Upper lobe of right lung (tissue), 1 donor: ENCODE measurements at regions not wholly inside any gene's neighbourhood (a gene's known extent, or its start where the extent isn't known, plus 50 kb on each side); places are given as distances from the start of the nearest gene placed in this dataset.

ENCODE experiments used
- ATAC-seq: fragments of 200-7000 bp; cut with Tn5 transposase; one replicate; pipeline ENCODE4 v1.9.1; 2020; ENCODE audit warnings: mild to moderate bottlenecking, moderate library complexity
- DNase-seq: peaks from one replicate; pipeline ENCODE4 v3.0.0-alpha.2; 2020
- H3K27ac ChIP-seq: fragments of 200-600 bp; one replicate; pipeline ENCODE4 v1.8.0; 2022
- H3K27me3 ChIP-seq: fragments of 200-600 bp; one replicate; pipeline ENCODE4 v1.8.0; 2022; ENCODE audit warnings: mild to moderate bottlenecking
- H3K36me3 ChIP-seq: fragments of 200-600 bp; one replicate; pipeline ENCODE4 v1.8.0; 2022
- H3K4me1 ChIP-seq: fragments of 200-600 bp; one replicate; pipeline ENCODE4 v1.8.0; 2022
- H3K4me3 ChIP-seq: fragments of 200-600 bp; one replicate; pipeline ENCODE4 v1.8.0; 2022; ENCODE audit warnings: mild to moderate bottlenecking
- H3K9me3 ChIP-seq: fragments of 200-600 bp; one replicate; pipeline ENCODE4 v1.8.0; 2022
- intact Hi-C: fragments of 100-400 bp; cut with DNase I; formaldehyde crosslinking; loops from one replicate; pipeline ENCODE4 v1.11.0; 2022
- TF ChIP-seq, protein P1 (sequence below): fragments of 200-600 bp; IDR thresholded peaks from one replicate; pipeline ENCODE4 v1.8.0; 2022; ENCODE audit warnings: antibody characterized with exemption
- donor health status: DM: no; HTN: yes; CAD: no; lungs with severe emphysema.

DNA sequence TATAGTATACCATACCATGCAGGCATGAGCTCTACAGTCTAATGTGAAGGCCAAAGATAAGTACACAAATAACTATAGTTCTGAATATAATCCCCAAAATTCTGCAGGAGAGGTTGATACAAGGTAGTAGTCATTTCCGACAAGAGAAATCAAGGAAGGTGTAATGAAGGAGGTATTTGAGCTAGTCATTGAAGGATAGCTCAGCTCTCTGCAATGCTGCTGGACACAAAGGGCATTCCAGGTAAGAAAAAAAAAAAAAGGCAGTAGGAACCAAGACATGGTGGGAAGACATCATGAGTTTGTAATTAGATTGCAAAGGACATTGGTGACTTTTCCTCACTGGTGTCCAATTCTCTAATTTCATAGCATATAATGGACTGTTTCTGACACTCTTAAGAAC lies 285.3 kb downstream of the AHR start:
- no peak overlapping the region for H3K27ac ChIP-seq
- H3K9me3 ChIP-seq: no peaks in the 10 kb centered on the region
- no peak overlapping the region for H3K4me3 ChIP-seq
- TF ChIP-seq, protein P1, sequence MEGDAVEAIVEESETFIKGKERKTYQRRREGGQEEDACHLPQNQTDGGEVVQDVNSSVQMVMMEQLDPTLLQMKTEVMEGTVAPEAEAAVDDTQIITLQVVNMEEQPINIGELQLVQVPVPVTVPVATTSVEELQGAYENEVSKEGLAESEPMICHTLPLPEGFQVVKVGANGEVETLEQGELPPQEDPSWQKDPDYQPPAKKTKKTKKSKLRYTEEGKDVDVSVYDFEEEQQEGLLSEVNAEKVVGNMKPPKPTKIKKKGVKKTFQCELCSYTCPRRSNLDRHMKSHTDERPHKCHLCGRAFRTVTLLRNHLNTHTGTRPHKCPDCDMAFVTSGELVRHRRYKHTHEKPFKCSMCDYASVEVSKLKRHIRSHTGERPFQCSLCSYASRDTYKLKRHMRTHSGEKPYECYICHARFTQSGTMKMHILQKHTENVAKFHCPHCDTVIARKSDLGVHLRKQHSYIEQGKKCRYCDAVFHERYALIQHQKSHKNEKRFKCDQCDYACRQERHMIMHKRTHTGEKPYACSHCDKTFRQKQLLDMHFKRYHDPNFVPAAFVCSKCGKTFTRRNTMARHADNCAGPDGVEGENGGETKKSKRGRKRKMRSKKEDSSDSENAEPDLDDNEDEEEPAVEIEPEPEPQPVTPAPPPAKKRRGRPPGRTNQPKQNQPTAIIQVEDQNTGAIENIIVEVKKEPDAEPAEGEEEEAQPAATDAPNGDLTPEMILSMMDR: no peak
- no peak for ATAC-seq
- H3K4me1 ChIP-seq: no peaks in the 10 kb centered on the region
- intact Hi-C loops: no loop called here
- H3K36me3 ChIP-seq: no peaks in the 10 kb centered on the region
- H3K27me3 ChIP-seq: no peaks in the 10 kb centered on the region
- no peak for DNase-seq

DNA sequence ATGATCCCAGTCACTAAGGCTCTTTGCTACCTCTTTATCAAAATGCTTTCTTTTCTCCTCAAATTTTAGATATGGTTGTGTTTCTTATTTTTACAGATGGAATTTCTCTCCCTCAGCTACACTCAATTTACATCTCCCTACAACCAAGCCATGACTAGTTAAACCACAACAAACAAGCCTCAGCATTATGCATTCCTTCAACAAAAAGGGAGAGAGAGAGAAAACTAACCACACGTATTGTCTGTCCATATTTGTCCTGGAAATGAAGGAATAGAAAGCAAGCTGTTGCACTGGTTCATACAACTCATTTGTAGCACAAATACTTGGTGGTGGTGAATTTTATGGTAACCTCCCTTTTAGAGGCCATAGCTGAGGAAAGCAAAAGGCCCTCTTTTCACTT lies 286.4 kb downstream of the AHR start:
- Histone ChIP-seq H3K36me3 (no peaks in the 10 kb centered on the region), H3K27me3 (no peaks in the 10 kb centered on the region), H3K4me1 (no peaks in the 10 kb centered on the region), H3K4me3 (no peak overlapping the region), H3K27ac (no peak overlapping the region), H3K9me3 (no peaks in the 10 kb centered on the region)
- no peak for DNase-seq
- intact Hi-C loops: no loop called here
- TF ChIP-seq, protein P1: no peak
- ATAC-seq: no peak

DNA sequence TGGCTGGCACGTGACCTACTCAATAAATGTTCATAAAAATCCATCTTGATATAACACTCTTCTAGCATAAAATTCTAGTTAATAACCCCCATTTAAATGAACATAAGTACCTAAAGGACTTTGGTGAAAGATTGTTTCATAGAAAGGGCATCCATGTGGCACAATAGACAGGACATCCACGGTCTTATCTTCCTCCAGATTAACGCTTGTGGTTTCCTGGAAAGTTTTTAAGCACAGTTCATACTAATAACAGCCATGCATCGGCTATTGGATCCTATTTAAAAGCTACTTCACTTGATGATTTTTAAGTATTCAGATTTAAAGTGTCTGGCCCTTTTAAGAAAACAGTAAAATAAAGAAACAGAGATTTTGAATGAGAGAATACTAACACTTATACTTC lies 288.3 kb downstream of the AHR start:
- intact Hi-C loops: no loop called here

DNA sequence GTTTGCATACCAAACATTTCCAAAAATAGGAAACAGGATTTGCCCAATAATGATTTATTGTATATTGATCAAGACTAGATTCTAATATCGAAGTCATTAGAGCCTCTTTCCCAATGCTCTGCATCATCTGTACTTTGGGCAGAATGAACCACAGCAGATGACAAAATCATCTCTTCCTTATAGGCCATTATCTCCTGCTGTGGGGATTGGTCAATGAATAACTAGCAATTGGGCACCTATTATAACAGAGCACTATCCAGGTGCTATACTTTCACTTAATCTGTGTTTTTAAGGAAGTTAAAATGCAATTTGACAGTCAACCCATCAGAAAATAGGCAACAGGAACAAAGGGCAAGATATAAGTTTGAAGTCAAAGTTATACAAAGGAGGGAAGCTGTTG lies 290.3 kb downstream of the AHR start:
- no peaks in the 10 kb centered on the region for H3K9me3 ChIP-seq
- H3K4me3 ChIP-seq: no peak overlapping the region
- DNase-seq: no peak
- intact Hi-C loops: no loop called here
- no peak for ATAC-seq
- TF ChIP-seq, protein P1: no peak
- H3K36me3 ChIP-seq: no peaks in the 10 kb centered on the region
- H3K4me1 ChIP-seq: no peaks in the 10 kb centered on the region
- H3K27ac ChIP-seq: no peak overlapping the region
- H3K27me3 ChIP-seq: no peaks in the 10 kb centered on the region

More for the DNA sequence above, 288.3 kb downstream of the AHR start:
- no peaks in the 10 kb centered on the region for H3K27me3 ChIP-seq
- no peaks in the 10 kb centered on the region for H3K36me3 ChIP-seq
- ATAC-seq: no peak
- H3K4me1 ChIP-seq: no peaks in the 10 kb centered on the region
- TF ChIP-seq, protein P1: no peak
- no peak overlapping the region for H3K27ac ChIP-seq
- no peak overlapping the region for H3K4me3 ChIP-seq
- H3K9me3 ChIP-seq: no peaks in the 10 kb centered on the region
- no peak for DNase-seq

DNA sequence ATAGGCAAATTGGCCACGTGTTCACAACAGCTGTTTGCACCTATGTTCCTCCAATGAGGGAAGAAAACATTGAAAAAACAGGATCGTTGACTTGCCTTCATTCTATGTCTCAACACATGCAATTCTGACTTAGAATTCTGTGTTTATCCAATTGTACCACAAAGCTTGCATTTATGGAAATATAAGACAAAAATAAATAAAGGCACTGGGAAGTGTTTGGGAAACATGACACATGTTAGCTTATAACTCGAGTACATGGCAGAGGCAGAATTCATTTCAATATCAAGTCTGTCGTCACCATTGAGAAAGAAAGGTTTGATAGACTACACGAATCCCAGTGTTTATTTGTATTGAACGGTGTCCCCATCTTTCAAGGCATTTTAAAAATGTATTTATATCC lies 291.2 kb downstream of the AHR start:
- H3K27ac ChIP-seq: no peak overlapping the region
- TF ChIP-seq, protein P1: no peak
- intact Hi-C loops: no loop called here
- H3K36me3 ChIP-seq: no peaks in the 10 kb centered on the region
- no peaks in the 10 kb centered on the region for H3K27me3 ChIP-seq
- no peaks in the 10 kb centered on the region for H3K9me3 ChIP-seq
- H3K4me1 ChIP-seq: no peaks in the 10 kb centered on the region
- no peak overlapping the region for H3K4me3 ChIP-seq
- ATAC-seq: no peak
- no peak for DNase-seq

DNA sequence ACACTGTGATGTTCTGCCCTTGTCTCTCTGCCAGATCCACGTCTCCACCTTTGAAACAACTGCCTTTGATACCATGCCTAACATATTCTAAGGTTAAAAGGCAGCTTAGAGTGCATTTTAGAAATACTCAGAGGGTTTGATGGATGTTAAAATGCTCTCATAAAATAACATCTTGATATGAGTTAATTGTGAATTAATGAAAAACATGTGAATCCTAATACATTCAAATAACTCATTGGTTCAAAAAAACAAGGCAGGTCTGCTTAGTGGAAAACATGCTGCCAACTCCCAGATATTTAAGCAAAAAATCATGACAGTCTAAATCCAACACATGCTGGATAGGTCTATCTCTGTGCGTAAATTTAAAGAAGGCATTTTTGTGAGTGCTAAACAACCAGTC lies 291.8 kb downstream of the AHR start:
- Histone ChIP-seq H3K4me3 (no peak overlapping the region), H3K9me3 (no peaks in the 10 kb centered on the region), H3K36me3 (no peaks in the 10 kb centered on the region), H3K27me3 (no peaks in the 10 kb centered on the region), H3K27ac (no peak overlapping the region), H3K4me1 (no peaks in the 10 kb centered on the region)
- TF ChIP-seq, protein P1: no peak
- ATAC-seq: no peak
- no peak for DNase-seq
- intact Hi-C loops: no loop called here
